HepG2 (cell line): ENCODE measurements at regions not wholly inside any gene's neighbourhood (a gene's known extent, or its start where the extent isn't known, plus 50 kb on each side); places are given as distances from the start of the nearest gene placed in this dataset.
A peak's percentile ranks its signal among the peaks of the same experiment; 100 is the strongest.

Experiments
- BCLAF1 ChIP-seq: fragments of 450-650 bp; IDR thresholded peaks from 2 replicates; pipeline ENCODE4 v1.6.1; 2017; ENCODE audit warnings: mild to moderate bottlenecking
- GATA4 ChIP-seq: sonication (generic); IDR thresholded peaks from 2 replicates; pipeline ENCODE4 v1.6.1; 2016; ENCODE audit warnings: antibody characterized with exemption, low read depth, borderline replicate concordance
- HNF1B ChIP-seq: sonication (generic); formaldehyde crosslinking; IDR thresholded peaks from 2 replicates; pipeline ENCODE4 v1.5.1; 2020; ENCODE audit warnings: mild to moderate bottlenecking, moderate library complexity, missing genetic modification reagents
- IKZF4 ChIP-seq: sonication (generic); formaldehyde crosslinking; IDR thresholded peaks from 2 replicates; pipeline ENCODE4 v1.5.1; 2020; ENCODE audit warnings: borderline replicate concordance, mild to moderate bottlenecking, low read depth, missing genetic modification reagents; ENCODE audit errors: not compliant biosample characterization
- IRF1 ChIP-seq: sonication (generic); formaldehyde crosslinking; IDR thresholded peaks from 2 replicates; pipeline ENCODE4 v1.4.0; 2020; ENCODE audit warnings: low read depth, mild to moderate bottlenecking, missing genetic modification reagents
- JUN ChIP-seq: sonication (generic); formaldehyde crosslinking; IDR thresholded peaks from 2 replicates; pipeline ENCODE4 v1.4.0; 2020; ENCODE audit warnings: mild to moderate bottlenecking, missing genetic modification reagents
- PHF20 ChIP-seq: sonication (generic); formaldehyde crosslinking; IDR thresholded peaks from 2 replicates; pipeline ENCODE4 v1.5.0; 2020; ENCODE audit warnings: mild to moderate bottlenecking, missing genetic modification reagents
- PHF5A ChIP-seq: IDR thresholded peaks from one replicate; pipeline ENCODE4 v1.6.1; 2018; ENCODE audit warnings: low read depth, missing genetic modification reagents; ENCODE audit not compliant: unreplicated experiment
- SKIL ChIP-seq: sonication (generic); formaldehyde crosslinking; IDR thresholded peaks from 2 replicates; pipeline ENCODE4 v1.8.0; 2022; ENCODE audit warnings: missing genetic modification reagents, mild to moderate bottlenecking, moderate library complexity, borderline replicate concordance
- SNAPC2 ChIP-seq: sonication (generic); formaldehyde crosslinking; IDR thresholded peaks from 2 replicates; pipeline ENCODE4 v1.8.1; 2022; ENCODE audit warnings: mild to moderate bottlenecking, missing genetic modification reagents
- SRSF4 ChIP-seq: fragments of 200-400 bp; formaldehyde crosslinking; IDR thresholded peaks from one replicate; pipeline ENCODE4 v1.6.1; 2018; ENCODE audit warnings: mild to moderate bottlenecking, low read depth, low read length, moderate library complexity; ENCODE audit not compliant: poor library complexity, severe bottlenecking
- THAP11 ChIP-seq: IDR thresholded peaks from 2 replicates; pipeline ENCODE4 v1.6.1; 2016; ENCODE audit warnings: missing biosample characterization, missing genetic modification reagents
- ZBTB49 ChIP-seq: sonication (generic); formaldehyde crosslinking; IDR thresholded peaks from 2 replicates; pipeline ENCODE4 v1.4.0; 2020; ENCODE audit warnings: missing genetic modification reagents, borderline replicate concordance
- ZEB1 ChIP-seq: IDR thresholded peaks from 2 replicates; pipeline ENCODE4 v1.6.1; 2012; ENCODE audit warnings: mild to moderate bottlenecking, low read depth, inconsistent platforms; ENCODE audit not compliant: insufficient replicate concordance
- ZMYM4 ChIP-seq: sonication (generic); formaldehyde crosslinking; IDR thresholded peaks from 2 replicates; pipeline ENCODE4 v1.8.1; 2023; ENCODE audit warnings: mild to moderate bottlenecking, missing genetic modification reagents
- ZNF24 ChIP-seq: fragments of 450-650 bp; IDR thresholded peaks from 2 replicates; pipeline ENCODE4 v1.6.1; 2017; ENCODE audit warnings: antibody characterized with exemption, mild to moderate bottlenecking
- ZNF263 ChIP-seq: sonication (generic); formaldehyde crosslinking; IDR thresholded peaks from 2 replicates; pipeline ENCODE4 v1.4.0; 2020; ENCODE audit warnings: missing genetic modification reagents
- ZNF839 ChIP-seq: sonication (generic); formaldehyde crosslinking; IDR thresholded peaks from 2 replicates; pipeline ENCODE4 v1.4.0; 2020; ENCODE audit warnings: missing genetic modification reagents, mild to moderate bottlenecking, borderline replicate concordance
- ZZZ3 ChIP-seq: sonication (generic); formaldehyde crosslinking; IDR thresholded peaks from 2 replicates; pipeline ENCODE4 v1.4.0; 2020; ENCODE audit warnings: missing genetic modification reagents, mild to moderate bottlenecking, borderline replicate concordance

GRCh38 chr10:78964952-78965633 lies 103.7 kb upstream of the ZMIZ1 start (continued):
- TF ChIP-seq SRSF4 = no peak
- TF ChIP-seq ZEB1 = no peak
- TF ChIP-seq SNAPC2 = 0 out of 2 replicates have a peak, but pooled peaks have one; percentile 67
- TF ChIP-seq ZNF24 = no peak
- 0 out of 2 replicates have a peak, but pooled peaks have one; percentile 33 for TF ChIP-seq ZNF263 (CRISPR knock-in tag)
- TF ChIP-seq PHF5A (CRISPR knock-in tag) = peak; percentile 85
- no peak for TF ChIP-seq ZBTB49 (CRISPR knock-in tag)
- TF ChIP-seq BCLAF1 = no peak
- peak; percentile 84 for TF ChIP-seq JUN
- TF ChIP-seq HNF1B (CRISPR knock-in tag) = peak; percentile 92
- TF ChIP-seq ZMYM4 (CRISPR knock-in tag) = peak; percentile 62; the same call in 1 of the 2 replicates
- TF ChIP-seq IRF1 = no peak
- TF ChIP-seq ZZZ3 = no peak
- TF ChIP-seq PHF20 (CRISPR knock-in tag) = no peak
- TF ChIP-seq ZNF839 (CRISPR knock-in tag) = no peak
- TF ChIP-seq IKZF4 (CRISPR knock-in tag) = no peak
- no peak; the same call in 1 of the 2 replicates for TF ChIP-seq GATA4
- peak; percentile 70; the same call in 1 of the 2 replicates for TF ChIP-seq THAP11 (CRISPR knock-in tag)
- TF ChIP-seq SKIL (CRISPR knock-in tag) = peak; percentile 91
